NCI-H774 (cell line): ENCODE measurements at regions not wholly inside any gene's neighbourhood (a gene's known extent, or its start where the extent isn't known, plus 50 kb on each side); places are given as distances from the start of the nearest gene placed in this dataset.
"Not testable (repeated sequence)": the region's sequence is repeated elsewhere in the genome, so short reads cannot be mapped to it uniquely, and the experiment has no call there.

Experiments
- DNase-seq: peaks from one replicate; lab custom pipeline; 2025; lab: John Stamatoyannopoulos, UW

DNA sequence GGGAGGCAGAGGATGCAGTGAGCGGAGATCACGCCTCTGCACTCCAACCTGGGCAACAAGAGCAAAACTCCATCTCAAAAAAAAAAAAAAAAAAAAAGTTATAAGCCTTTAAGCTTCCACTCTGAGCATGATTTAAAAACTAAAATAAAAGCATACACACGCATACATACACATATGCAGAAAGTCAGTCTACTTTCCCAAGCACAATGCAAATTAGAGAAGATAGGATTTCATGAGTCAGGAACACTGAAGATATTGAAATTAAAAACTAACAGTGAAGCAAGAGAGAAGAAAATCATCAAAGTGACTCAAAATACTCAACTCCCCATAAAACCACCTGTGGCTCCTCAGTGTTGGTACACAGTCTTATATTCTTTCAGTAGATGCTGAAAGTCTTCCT lies 1009.5 kb upstream of the WWC1 start:
- no peak for DNase-seq

DNA sequence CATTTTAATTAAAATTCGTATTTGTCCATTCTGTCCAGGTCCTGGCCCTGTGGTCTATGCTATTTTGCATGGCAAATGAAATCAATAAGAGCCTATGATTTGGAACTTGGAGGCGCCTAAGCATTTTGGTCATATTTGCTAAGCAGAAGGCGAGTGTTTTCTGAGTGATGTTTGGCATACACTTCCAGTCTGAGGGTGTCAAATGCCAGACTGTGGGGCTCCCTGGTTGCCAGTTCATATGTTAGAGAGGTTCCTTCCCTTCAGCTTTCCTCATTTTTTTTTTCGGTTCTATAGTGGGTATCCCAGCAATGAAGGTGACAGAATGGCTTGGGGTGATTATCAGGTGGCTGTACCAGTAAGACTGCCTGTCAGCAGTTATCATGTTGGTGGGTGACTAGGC lies 1007.8 kb upstream of the WWC1 start:
- DNase-seq, result no peak

DNA sequence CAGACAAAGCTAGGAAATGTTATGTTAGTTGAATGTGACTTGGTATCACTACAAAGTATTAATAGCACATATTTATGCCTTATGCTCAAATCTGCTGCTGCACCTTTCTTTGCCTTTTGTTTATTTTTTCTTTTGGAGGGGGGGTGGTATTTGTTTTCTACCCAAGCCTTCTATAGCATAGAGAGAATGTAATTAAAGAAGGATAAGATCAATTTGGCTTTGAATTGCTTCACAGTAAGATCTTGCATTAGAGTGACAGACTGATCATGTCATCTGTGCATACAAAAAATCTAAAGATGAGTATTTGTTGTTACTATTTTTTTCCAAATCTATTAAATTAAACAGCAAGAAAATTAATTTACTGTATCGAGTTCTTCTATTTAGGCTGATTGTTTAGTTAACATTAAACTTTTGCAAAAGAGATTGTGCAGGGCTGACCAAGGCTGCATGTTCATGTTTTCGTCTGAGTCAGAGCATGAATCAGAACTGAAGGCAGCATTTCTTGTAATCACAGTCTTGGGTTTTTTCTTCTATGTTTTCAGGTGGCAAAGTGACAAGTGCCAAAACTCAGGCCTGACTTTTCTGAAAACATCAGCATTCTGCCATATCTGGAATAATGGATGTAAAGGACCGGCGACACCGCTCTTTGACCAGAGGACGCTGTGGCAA lies 1007.1 kb upstream of the WWC1 start:
- no peak for DNase-seq

DNA sequence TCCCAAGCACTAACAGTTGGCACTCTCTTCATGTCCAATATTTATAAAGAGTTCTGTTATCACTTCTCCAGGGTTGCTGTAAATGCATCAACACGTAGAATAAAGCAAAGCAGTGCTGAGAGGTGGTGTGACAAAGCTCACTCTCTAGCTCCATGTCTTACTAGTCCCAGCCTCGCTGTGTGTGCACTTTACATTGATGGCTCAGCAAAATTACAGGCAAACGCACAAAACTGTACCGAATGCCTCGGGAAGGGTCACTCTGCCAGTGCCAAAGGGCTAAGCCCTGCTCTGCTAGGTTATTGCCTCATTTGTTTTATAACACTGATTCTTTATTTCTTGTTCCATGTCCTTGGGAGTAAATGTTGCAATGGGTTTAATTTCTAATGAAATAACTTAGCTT lies 1005.9 kb upstream of the WWC1 start:
- DNase-seq, result no peak

DNA sequence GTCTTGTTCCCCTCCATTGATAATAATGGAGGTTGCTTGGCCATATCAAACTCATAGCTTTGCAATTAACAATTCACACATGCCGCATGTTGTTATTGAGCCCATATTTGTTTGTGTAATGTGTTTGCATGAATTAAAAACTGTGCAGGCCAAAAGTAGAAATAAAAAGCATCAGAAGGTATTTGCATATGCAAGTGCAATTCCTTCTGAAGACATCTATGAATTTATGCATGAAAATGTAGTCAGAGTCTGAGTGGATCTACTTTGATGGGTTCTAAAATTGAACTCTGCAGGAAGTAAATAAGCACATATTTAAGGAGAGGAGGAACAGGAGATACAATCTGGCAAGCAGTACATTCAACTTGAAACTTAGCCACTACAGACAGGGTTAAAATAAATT lies 1004.6 kb upstream of the WWC1 start:
- no peak for DNase-seq

DNA sequence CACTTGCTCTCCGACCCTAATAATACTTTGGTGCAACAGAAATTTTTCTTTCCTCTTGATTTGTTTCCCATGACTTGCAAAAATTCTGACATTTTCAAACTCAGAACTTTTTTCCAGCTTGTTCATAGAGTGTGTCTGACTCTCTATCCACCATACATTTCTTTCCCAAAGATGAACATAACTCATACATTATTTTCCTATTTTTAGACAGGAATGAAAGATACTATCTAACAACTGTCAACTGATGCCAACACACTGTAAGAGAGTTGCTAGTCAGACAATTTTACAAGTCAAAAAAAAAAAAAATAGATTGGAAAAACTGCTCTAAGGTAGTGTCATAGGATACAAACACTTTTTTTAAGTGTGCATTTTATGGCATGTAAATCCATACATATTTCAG lies 1001.0 kb upstream of the WWC1 start:
- DNase-seq, result no peak

DNA sequence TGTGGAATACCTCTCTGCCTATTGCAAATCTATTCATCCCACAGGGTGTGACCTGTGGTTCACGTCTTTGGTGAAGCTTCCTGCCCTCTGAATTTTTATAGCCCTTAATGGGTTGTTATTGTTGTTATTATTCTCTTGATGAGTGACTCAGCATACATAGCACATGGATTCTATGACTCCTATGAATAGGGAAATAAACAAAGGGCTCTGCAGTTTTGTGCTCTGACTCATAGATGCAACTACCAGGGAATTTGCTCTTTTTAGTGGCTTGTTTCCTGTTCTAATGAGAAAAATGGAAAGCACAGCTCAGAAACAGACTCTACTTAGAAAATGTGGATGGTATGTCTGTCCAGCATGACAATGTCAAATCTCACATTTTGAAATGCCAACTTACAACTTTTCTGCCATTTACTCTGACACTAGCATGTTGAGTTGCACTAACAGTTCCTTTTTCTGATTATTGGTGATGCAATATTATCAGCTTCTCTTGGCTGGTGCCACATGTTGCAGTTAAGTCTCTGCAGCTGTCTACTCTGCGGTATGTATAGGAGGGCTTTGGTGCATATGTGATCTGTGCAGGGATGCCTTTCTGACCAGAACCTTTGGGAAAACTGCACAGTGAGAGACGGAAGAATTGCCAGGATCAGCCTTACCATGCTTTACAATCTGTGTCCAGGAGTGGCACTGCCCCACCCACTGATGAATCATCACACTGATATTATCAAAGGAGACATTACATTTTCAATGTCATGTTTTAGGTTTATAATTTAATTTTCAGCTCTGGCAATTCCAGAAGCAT lies 996.4 kb upstream of the WWC1 start:
- DNase-seq, result no peak

DNA sequence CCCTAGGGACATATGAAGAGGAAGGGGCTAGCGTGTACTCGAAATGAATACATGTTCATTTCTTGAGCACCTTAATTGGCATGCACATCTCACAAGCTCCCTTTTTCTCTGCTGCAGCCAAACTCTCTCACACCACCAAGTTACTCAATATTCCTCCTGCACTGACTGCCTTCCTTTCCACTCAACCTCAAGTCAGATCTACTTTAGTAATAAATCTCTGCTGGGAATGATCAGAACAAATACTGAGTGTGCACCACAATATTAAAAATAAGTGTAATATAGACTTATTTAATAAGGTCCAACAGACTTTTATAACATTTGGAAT lies 995.8 kb upstream of the WWC1 start:
- no peak for DNase-seq

DNA sequence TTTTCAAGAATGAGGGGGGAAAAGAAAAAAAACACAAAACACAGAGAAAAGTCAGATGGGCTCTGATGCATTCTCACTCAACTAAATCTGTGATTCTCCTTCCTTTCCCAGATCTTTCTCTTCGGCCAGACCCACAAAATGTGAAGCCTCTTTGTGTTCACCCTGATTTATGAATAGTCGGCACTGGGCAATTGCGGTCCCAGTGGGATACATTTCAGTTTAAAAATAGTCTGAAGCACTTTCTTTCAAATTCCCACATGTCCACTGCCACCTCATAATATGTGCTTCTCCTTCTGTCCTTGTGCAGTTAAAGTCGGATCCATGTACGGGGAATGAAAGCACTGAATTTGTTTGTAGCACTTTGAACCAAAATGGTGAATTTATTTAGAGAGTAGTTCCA lies 995.4 kb upstream of the WWC1 start:
- no peak for DNase-seq

DNA sequence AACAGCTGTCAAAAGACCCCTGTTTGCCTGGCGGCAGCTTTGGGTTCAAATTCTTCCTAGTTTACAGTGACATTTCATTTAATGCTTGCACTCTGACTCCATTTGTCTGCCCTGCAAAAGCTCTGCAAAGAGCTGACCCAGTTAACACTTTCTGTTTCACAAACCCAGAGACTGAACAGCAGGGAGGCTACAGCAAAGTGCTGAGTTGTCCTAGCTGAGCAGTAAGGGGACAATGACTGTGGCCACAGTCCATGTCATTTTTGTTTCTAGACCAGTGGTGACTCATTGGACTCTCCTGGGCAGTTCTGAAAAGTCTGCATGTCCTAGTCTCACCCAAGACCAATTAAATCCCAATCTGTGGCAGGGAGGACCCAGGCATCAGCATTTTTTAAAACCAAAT lies 994.8 kb upstream of the WWC1 start:
- no peak for DNase-seq

DNA sequence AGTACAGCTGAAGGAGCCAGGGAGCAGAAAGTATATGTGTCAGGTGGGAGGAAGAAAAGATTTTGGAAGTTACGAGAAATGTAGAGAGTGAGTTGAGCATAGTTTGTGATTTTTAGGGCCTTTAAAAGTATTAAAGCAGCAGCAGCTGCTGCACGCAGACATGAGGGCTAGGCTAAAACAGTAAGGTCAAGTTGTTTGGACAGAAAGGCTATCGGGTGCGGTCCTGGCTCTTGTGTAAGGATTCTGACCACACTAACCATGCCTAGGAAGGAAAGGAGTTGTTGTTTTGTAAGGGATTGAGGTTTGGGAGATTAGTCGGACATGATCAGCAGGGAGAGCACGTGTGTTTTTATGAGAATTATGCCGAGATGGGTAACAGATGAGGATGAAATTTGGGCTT lies 991.6 kb upstream of the WWC1 start:
- not testable (repeated sequence) for DNase-seq

DNA sequence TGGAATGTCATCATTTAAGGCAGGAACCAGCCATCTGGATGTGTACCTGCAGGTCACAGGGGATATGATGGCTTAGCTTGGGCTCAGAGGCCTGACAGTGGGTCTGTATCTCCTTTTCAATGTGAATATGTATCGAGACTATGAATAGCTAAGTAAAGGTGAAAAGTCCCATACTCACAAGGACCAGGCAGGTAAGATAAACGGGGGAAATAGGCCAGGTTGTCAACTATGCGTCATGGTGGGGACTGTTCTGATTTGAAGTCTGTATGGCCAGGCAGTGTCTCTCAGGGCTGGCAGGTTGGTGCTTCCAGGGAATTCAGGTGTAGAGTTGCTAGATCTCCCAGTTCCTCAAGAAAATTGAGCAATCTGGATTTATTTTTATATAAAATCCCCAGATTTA lies 987.9 kb upstream of the WWC1 start:
- no peak for DNase-seq

DNA sequence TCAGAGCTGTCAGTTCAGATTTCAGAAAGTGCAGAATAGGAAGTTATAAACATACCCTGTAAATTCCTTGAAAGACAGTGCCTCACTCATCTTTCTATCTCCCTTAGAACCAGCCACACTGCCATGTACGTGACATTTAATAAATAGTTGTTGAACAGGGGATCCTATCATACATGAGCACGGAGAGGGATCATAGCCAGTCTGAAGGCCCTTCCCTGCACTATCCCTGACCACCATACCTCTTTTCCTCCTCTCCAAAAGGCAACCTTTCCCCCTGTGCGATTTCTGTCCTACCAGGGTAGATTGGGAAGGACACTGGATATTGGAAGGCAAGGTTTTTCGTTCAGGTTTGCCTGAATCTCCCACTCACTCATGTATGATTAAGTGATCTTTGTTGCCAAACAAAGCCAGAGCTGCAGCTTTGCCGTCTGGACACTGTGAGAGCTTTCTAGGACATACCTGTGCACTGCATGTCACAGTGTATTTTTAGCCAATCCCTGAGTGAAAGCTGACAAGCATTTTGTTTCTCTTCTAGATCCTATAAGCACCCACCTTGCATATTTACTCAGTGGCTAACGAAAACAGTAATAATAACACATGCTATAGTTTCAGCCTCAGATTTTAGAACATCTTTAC lies 986.5 kb upstream of the WWC1 start:
- DNase-seq, result no peak

DNA sequence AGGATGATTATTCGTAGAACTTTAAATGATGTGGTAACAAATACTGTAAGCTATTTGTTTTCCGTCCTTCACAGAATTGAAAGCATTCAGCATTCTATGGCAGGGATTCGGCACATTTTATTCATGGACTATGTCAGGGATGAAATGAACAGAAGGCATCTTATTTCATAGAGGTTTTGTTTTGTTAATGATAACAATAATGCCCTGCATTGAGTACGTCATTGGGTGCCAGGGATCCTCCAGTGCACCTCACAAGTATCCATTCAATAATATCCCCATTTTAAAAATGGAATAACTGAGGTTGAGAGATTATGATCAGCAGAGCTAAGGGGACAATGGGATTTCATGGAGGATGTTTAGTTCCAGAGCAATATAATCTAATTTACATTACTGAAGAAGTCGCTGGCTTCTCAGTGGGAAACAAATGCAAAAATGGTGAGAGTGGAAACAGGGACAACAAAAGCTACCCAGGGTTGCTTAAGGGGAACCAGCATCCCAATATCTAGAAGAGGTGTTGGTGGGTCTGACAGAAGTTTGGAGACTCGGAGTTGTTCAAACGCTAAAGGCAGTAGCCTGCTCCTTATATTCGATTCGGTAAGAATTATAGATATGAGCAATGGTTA lies 985.7 kb upstream of the WWC1 start:
- DNase-seq, result no peak

DNA sequence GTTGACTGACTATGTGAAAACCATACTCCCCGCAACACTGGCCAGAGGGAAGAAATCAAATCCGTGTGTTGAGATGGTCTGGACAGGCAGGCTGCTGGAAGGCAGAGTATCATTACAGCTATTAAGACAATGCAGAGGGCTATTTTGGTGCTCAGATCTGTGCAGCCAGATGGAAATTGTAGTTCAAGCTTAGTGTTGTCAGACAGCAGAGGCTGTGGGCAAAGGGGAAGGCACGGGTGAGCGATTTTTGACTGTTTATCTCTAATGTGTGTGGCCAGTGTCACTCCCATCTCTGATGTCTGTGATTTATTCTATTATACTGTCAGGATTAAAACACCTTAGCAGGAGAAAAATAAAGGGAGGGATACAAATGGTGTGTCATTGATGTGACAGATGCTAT lies 984.4 kb upstream of the WWC1 start:
- DNase-seq, result no peak

DNA sequence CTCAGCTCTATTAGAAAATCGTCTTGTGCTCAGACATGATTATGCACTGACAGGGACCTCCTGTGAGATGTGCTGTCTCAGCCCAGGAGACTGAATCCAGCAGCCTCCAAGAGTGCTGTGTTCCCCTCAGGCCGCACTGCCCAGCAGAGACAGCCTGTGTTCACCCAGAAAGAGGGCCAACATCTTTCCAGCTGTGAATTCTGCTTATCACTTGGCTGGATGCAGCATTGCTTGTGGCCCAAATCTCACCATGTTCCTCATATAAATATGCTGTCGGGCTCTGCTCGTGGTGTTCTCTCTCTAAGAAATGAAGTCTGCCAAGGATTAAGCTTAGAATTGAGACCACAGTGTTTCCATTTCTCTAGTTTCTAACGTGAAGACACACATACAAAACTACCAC lies 983.0 kb upstream of the WWC1 start:
- no peak for DNase-seq

DNA sequence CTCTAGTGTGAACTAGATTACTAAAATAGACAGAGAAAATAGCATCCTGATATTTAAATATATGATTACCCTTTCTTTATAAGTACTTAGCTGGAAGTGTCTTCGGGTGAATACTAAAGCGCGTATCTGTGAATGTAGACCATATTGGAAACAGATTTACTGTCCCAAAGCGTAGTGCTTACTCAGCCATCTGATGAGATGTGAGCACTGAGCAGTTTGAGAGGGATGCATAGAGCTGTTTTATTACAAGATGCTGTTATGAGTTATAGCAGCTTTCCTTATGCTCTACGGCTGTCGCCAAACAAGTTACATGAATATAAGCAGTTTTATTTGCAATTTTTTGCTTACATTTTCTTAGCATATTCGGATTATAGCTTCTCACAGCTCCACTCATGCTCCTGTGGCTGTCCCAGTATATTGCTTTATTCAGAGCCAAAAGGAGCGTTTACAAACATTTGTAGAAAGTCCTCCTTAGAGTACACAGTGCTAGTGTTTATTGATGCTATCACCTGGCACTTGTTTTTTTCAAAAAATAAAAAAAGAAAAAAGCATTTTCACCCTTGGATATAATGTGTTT lies 981.4 kb upstream of the WWC1 start:
- DNase-seq, result no peak

DNA sequence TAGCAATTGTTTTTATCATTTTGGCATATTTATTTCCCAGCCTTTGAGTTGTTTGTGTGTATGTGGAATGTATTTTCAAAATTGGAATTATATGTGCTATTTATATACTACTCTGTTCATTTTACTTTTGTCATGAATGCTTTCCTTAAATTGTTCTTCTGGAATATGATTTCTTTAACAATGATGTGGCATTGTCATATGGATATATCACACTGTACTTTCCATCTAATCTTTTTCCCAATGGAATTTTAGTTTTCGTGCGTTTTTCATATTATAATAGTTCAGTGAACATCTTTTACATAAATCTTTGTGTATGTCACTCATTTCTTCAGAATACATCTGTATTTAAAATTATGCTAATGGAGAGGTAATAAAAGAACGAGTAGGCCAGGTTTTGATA lies 980.1 kb upstream of the WWC1 start:
- no peak for DNase-seq

DNA sequence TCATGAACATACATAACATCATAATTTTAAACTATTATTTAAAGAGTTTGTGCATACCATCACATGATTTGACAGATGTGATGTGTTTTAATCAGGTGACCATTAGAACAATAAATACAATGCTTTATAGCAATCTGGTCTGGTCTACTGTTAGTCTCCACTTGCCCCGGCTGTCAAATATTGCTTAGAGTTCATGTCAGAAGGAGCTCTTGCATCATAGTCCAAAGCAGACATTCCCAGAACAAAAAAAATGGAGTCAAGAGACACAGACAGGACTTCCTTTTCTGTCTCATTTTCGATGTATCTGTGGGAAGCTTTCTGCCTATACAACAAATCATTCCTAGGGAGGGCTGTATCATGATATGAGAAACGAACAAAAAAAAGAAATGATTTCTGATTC lies 979.2 kb upstream of the WWC1 start:
- DNase-seq, result no peak

DNA sequence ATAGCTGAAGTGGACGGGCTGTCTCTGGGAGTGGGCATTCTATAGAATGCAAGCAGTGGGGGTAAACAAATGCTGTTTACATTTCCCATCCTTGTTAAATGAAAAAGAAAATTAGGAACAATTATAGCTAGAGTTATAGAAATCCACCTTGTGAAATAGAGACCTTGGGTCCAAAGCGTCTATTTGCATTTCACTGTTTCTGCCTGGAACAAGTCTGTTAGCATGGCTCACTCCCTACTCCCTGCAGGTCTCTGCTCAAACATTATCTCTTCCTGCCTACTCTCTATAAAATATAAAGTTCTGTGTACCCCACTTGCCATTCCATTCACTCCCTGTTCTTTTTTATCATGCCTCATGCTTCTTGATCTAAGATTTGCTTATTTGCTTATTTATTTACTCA lies 975.7 kb upstream of the WWC1 start:
- no peak for DNase-seq

DNA sequence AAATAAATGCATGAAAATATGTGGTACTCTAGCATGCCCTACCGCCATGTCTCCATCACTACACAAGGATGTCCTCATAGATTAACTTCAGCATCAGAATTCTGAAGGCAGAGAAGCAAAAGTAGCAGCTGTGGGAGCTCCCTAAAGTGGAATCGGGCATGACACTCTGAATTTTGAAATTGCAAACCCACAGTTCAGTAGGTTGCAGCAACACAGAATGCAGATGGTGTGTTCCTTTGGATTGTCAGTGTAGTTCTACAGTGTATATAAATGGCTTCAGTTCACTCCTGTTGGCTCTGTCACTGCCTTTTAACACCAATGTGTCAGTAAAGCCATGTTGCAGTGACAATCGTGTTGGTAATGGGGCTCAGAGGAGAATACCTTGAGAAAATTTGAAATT lies 973.6 kb upstream of the WWC1 start:
- DNase-seq, result no peak

DNA sequence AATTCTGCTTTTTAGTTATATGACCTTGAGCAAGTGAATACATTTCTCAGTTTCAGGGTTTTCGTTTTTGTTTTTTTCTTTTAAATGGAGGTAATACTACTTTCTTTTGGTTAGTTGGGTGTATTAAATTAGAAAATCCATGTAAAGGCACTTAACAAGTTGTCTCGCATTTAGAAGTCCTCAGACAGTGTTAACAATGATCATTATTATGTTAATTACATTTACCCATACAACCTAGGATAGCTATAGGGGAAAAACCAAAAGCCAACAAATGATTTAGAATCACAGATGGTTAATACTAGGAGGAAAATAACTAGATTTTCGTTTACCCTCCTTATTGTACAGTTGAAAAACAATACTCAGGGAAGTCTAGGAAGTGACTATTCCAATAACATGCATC lies 972.2 kb upstream of the WWC1 start:
- no peak for DNase-seq

DNA sequence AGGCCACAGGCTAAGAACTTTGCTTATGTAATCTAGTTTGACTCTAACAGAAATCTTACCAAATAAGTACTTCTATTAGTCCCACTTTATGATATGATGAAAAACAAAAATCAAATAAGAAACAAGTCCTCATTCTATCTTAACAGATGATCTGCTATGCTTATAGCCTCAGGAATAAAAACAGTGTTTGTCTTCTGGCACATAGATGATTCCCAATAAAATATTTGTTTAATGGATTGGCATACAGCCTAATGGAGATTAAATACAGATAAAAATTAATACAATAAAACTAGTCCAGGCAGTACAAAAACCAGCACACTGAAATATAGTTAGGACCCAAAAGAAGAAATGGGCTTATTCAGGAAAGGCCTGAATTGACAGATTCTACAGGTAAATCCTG lies 971.4 kb upstream of the WWC1 start:
- no peak for DNase-seq
